Thyroid gland (tissue), 4 donors: ENCODE measurements at regions not wholly inside any gene's neighbourhood (a gene's known extent, or its start where the extent isn't known, plus 50 kb on each side); places are given as distances from the start of the nearest gene placed in this dataset.

Experiments used
- POLR2A ChIP-seq, 2 donors: fragments of 450-650 bp; IDR thresholded peaks; one replicate each; pipeline ENCODE4 v1.6.1; 2017; ENCODE audit warnings: antibody characterized with exemption in 2 of 2, mild to moderate bottlenecking in 2 of 2, moderate library complexity in 1 of 2
- TF ChIP-seq, protein P1 (sequence below), 6 experiments: fragments of 200-600 bp in 3 of 6; fragments of 450-650 bp in 3 of 6; sonication (generic) in 3 of 6; IDR thresholded peaks; one replicate each; pipeline ENCODE4 v1.5.1; 2016 to 2019; ENCODE audit warnings: antibody characterized with exemption in 6 of 6, mild to moderate bottlenecking in 2 of 6, inconsistent platforms in 1 of 6, moderate library complexity in 1 of 6

DNA sequence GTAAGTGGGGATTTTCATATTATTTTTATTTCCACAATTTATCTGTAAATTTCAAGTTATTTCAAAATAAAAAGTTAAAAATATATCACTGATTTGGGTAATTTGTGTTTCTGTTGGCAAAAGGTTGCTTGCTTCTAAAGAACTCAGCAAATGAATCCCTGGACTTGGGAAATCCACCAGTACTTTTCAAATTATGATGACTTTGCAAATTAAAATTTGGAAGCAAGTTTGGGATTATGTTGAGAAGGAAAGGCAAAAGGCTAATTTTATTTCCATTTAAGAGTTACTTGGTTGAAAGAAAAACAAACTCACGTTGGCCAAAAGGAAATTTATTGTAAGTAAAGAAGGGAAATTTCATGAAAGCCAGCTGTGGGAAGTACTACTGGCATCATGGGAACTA is 220.3 kb downstream of the MAP2K6 start:
- TF ChIP-seq POLR2A (IDR thresholded peaks at IDR 0.05), result no peak
- TF ChIP-seq, protein P1, sequence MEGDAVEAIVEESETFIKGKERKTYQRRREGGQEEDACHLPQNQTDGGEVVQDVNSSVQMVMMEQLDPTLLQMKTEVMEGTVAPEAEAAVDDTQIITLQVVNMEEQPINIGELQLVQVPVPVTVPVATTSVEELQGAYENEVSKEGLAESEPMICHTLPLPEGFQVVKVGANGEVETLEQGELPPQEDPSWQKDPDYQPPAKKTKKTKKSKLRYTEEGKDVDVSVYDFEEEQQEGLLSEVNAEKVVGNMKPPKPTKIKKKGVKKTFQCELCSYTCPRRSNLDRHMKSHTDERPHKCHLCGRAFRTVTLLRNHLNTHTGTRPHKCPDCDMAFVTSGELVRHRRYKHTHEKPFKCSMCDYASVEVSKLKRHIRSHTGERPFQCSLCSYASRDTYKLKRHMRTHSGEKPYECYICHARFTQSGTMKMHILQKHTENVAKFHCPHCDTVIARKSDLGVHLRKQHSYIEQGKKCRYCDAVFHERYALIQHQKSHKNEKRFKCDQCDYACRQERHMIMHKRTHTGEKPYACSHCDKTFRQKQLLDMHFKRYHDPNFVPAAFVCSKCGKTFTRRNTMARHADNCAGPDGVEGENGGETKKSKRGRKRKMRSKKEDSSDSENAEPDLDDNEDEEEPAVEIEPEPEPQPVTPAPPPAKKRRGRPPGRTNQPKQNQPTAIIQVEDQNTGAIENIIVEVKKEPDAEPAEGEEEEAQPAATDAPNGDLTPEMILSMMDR (IDR thresholded peaks at IDR 0.05), result no peak
